ENCODE measurements at regions not wholly inside any gene's neighbourhood (a gene's known extent, or its start where the extent isn't known, plus 50 kb on each side); places are given as distances from the start of the nearest gene placed in this dataset.

DNA sequence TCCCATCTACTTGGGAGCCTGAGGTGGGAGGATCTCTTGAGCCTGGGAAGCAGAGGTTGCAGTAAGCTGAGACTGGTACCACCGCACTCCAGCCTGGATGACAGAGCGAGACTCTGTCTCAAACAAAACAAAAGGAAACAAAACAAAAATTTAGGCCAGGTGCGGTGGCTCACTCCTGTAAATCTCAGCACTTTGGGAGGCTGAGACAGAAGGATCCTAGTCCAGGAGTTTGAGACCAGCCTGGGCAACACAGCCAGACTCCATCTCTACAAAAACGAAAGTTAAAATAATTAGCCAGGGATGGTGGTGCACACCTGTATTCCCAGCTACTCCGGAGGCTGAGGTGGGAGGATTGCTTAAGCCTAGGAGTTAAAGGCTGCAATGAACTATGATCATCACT lies 183.2 kb upstream of the ZNF217 start:
- Histone ChIP-seq H3K4me2 (ENCODE audit: insufficient read depth, insufficient read length, low read length) (no peak overlapping the region), H3K79me2 (ENCODE audit: insufficient read depth, low read length) (no peaks in the 10 kb centered on the region), H4K91ac (ENCODE audit: insufficient read length, low read depth, low read length) (no peak overlapping the region), H2AFZ (ENCODE audit: low read length) (no peak overlapping the region), H2BK5ac (ENCODE audit: insufficient read length, low read length) (no peak overlapping the region), H4K5ac (ENCODE audit: insufficient read length, low read depth, low read length) (no peak overlapping the region), H2BK120ac (ENCODE audit: low read depth, low read length, poor library complexity, severe bottlenecking) (no peak overlapping the region), H4K8ac (replicated peaks; ENCODE audit: insufficient read length, low read depth, low read length) (no peak overlapping the region), H4K20me1 (ENCODE audit: control insufficient read depth, insufficient read depth, insufficient read length) (no peaks in the 10 kb centered on the region), H3K79me1 (ENCODE audit: insufficient read depth, low read depth, low read length, poor library complexity, severe bottlenecking) (no peaks in the 10 kb centered on the region), H2AK5ac (ENCODE audit: insufficient read length, low read length) (no peak overlapping the region), H3K27me3 (ENCODE audit: insufficient read depth, low read length) (no peaks in the 10 kb centered on the region), H3K4me1 (ENCODE audit: insufficient read depth, low read length) (no peaks in the 10 kb centered on the region), H3K14ac (ENCODE audit: insufficient read depth, low read length) (no peak overlapping the region), H3K4ac (ENCODE audit: low read depth, low read length) (no peak overlapping the region), H3K9ac (ENCODE audit: extremely low read depth, insufficient read length, low read length) (no peak overlapping the region), H3K18ac (ENCODE audit: insufficient read length, low read depth, low read length) (no peak overlapping the region), H2BK15ac (ENCODE audit: low read depth, low read length) (no peak overlapping the region), H3K27ac (ENCODE audit: insufficient read length, low read depth, low read length) (no peak overlapping the region), H3K23me2 (ENCODE audit: insufficient read length, low read depth, low read length, poor library complexity, severe bottlenecking) (no peaks in the 10 kb centered on the region), H2BK12ac (ENCODE audit: insufficient read length, low read depth, low read length) (no peak overlapping the region), H3T11ph (ENCODE audit: low read length) (no peak overlapping the region), H2BK20ac (ENCODE audit: low read depth, low read length, poor library complexity, severe bottlenecking) (no peak overlapping the region), H3K56ac (ENCODE audit: insufficient read length, low read depth, low read length) (no peak overlapping the region), H3K23ac (ENCODE audit: insufficient read length, low read depth, low read length) (no peak overlapping the region), H3K9me3 (ENCODE audit: control insufficient read depth, low read depth, low read length) (no peaks in the 10 kb centered on the region)
- Mint-ChIP-seq H3K27ac (no peak overlapping the region), H3K4me1 (peaks cover 9 to 13% of the 10 kb centered on the region in 2 experiments; a peak in 3 of 4 replicates), H3K27me3 (ENCODE audit: low read depth) (no peaks in the 10 kb centered on the region), H3K9me3 (no peaks in the 10 kb centered on the region), H3K4me3 (no peak overlapping the region), H3K36me3 (ENCODE audit: insufficient read depth in 1 of 3, low read depth in 3 of 3) (no peaks in the 10 kb centered on the region)
- TF ChIP-seq CTCF (conservative IDR thresholded peaks at IDR 0.05): no peak
- no peak for DNase-seq
- WGBS (ENCODE audit: extremely low coverage, insufficient read length, low lambda C conversion rate): no CpG with 5 or more reads among the region's 5 CpGs
